Fibroblast of skin of right biceps (primary cell): ENCODE measurements at regions not wholly inside any gene's neighbourhood (a gene's known extent, or its start where the extent isn't known, plus 50 kb on each side); places are given as distances from the start of the nearest gene placed in this dataset.
A peak's percentile ranks its signal among the peaks of the same experiment; 100 is the strongest.

Experiments
- DNase-seq: peaks from one replicate; pipeline ENCODE4 v3.0.0-alpha.2; 2013

DNA sequence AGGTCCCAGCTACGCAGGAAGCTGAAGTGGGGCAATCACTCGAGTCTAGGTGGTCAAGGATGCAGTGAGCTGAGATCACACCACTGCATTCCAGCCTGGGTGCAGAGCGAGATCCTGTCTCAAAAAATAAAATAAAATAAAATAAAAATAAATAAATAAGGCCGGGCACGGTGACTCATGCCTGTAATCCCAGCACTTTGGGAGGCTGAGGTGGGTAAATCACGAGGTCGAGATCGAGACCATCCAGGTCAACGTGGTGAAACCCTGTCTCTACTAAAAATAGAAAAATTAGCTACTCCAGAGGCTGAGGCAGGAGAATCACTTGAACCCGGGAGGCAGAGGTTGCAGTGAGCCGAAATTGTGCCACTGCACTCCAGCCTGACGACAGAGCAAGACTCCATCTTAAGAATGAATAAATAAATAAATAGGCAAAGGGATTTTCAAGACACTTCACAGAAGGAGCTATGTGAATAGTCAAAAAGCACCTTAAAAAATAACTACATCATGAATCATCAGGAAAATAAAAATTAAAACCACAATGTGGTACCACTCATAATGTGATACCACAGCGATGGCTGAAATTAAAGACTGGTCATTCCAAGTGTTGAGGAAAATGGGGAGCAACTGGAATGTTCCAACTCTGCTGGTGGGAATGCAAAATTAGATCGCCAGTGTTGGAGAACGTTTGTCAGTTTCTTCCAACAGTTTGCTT, 92.9 kb upstream of the TBX3 start:
- peak; percentile 79 for DNase-seq

DNA sequence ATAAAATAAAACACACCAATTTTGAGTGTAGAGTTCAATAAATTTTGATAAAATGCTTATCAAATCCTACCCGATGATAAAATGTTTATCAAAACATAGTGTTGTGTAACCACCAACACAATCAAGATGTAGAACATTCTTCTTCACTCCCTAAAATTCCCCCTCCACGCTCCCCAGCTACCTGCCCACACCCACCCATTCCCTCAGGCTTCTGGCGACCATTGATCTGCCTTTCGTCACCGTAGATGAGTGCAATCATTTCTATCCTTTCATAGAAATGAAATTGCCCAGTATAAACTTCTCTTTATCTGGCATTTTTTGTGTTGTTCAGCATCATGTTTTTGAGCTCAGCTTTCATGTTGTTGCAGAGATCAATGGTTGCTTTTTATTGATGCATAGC, 90.7 kb upstream of the TBX3 start:
- no peak for DNase-seq

DNA sequence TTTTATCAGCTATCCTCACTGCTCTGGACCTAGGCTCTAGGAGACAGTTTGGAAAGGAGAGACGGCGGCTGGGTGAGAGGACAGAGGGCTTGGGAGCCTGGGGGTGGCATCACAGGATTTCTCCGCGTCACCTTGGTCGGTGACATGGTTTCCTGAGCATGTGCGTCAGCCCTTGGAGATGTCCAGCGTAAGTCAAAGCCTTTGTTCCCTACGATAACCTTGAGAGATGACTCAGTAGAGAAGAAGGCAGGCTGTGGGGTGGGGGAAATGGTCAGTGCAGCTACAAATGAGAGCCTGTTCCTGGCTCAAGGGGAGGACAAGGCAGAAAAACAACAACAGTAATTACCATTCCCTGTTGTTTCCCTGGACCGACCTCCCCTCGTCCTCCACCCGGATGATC, 90.2 kb upstream of the TBX3 start:
- DNase-seq = no peak

DNA sequence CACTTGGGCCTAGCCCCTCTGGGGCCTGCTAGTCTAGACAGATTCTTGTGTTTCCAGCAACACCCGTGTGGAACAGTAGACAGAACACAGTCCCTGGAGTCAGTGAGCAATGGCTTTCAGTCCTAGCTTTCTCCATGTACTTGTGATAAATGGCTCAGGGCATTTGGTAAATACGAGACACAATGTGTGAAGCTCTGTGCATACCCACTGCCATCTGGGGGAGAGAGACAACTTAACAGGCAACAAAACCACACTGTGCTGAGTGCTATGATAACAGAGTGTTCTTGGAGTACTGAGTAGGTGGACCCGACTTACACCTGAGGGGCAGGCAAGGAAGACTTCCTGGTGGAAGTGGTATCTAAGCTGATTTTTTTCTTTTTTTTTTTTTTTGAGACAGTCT, 86.3 kb upstream of the TBX3 start:
- no peak for DNase-seq

DNA sequence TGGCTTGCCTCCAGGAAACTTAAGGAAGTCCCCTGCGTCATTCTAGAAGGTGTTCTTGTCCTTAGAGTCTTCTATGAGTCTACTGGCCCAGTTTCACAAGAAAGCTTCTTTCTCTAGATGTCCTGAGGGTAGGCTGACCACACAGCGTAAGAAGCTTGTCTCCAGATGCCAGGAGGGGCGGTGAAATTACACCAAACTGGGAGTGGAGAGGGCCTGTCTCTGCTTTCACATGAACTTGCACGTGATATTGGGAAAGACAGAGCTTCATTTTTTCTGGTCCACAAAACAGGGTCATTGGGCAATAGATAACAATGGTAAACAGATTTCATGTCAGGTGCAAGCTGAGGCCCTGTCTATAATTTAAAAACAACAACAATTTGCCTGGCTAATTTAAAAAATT, 85.7 kb upstream of the TBX3 start:
- no peak for DNase-seq

DNA sequence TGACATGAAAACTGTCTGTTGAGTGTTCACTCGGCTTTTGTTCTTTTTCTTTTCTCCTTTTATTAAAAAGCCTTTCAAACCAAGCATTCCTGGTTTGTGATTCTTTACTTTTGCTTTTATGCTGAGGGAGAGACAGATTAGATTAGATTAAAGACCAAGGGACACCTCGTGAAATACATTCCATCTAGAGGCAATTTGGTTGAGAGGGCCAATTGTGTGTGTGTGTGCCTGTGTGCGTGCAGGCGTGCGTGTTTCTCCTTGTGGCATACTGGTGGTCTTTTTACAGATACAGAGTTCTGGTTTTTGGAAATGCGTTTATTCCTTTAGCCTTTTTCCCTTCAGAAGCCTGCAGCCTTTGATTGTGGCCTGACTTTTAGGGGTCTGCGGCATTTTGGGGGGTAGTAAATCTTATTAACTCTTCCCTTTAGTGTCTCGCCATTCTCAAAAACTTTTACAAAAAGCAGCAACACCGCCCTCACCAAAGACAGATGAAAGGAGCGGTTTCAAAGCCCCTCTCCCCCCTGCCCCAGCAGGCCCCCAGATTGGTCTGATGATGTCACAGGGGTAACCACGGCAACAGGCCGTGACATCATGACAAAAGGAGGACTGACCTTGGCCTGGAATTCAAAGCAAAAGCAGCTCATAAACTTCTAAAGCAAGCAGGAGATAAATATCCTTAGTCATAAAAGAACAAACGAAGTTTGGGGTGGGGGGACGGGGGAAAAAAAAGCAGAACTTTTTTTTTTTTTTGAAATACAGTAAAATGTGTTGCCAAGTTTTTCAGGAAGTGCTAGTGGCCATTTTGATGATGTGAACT, 84.1 kb upstream of the TBX3 start:
- peak; percentile 22 for DNase-seq

DNA sequence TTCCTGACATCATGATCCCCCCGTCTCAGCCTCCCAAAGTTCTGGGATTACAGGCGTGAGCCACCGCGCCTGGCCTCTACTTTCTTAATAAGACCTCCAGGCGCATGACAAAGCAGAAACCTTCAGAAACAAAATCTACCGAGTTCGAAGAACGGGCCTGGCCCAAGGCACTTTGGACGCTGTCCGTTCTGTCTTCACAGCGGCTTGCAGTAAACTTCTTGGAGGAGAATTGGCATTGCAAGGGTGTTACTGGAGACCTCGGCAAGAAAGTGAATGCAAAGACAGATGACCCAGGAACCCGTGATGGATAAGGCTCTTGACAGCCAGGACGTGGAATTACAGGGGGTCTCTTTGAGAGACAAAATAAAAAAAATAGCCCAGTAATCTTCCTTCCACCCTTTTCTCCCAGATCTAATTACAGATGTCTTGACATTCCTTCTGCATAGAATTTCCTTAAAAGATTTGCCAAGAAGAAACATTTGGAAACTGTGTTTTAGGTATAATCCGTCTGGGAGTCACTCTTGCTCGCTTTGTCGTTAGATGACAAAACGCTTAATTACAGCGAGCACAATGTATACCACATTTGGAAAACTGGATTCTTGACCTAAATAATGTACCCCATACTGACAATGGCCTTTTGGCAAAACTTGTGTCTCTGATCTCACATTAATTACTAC, 83.2 kb upstream of the TBX3 start:
- DNase-seq = no peak

DNA sequence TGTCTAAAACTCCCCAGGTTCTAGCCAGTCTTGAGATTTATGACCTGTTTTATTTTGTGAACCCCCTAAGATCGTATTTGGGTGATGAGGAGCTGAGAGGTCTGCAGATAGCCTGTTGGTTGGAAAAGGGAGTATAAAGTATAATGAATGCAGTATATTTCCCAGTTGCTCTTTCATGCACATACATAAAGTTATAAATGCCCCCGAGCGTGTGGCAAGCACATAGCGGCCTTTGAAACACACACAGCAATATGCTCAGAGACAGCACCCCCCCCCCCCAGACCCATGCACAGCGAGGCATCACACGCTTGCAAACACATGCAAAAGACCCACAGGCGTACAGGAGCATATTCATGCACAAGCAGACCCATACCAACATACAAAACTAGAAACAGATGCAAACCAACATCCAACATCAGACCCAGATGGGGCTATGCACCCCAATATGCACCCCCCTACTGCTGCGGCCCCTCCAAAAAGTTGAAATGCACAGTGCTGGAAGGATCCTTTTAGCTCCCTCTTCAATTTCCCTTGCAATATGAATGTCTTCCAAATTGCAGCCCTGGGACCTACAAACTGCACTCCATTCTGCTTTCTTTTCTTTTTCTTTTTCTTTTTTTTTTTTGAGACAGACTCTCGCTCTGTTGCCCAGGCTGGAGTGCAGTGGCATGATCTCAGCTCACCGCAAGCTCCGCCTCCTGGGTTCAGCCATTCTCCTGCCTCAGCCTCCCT, 82.2 kb upstream of the TBX3 start:
- no peak for DNase-seq

DNA sequence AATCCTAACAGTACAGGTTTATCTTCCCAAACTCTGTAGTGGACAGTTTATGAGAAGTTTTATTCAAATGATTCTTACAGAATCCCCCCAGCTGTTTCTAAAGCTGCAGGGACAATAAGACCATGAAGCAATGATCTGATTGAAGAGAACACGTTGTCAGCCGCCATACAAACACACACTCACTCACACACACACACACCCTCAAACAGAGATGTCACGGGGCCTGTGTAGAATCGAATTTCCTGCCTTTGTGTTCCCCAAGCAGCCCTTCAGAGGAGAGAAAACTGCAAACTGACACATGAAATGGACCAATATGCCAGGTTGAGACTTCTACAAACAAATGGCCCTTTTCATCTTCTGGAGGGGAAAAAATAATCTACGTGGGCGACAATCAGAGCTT, 80.5 kb upstream of the TBX3 start:
- DNase-seq = no peak

DNA sequence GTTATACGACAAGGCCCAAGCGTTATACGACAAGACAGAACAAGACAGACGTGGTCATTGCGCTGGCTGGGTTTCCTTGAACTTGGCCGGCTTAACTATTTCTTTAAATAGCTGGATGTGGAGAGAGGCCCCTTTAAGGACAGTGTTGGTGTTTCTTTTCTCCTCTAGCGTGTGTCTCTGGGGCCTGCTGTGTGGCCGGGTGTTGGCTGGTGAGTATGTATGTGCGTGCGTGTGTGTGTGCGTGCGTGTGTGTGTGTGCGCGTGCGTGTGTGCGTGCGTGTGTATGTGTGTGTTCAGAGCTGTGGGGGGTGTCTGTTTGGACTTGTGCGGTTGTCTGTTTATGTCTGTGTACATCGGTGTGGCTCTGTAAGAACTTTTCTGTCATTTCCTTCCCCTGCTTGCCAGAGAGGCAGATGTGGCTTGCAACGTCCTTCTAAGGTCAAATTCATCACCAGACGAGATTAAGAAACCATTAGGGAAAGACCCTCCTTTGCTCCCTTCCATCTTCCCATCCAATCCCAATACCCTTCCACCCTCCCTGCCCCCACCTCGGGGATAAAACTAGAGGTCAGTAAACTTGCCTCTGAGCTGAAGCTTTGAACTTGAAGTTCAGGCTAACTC, 78.6 kb upstream of the TBX3 start:
- peak; percentile 62 for DNase-seq

DNA sequence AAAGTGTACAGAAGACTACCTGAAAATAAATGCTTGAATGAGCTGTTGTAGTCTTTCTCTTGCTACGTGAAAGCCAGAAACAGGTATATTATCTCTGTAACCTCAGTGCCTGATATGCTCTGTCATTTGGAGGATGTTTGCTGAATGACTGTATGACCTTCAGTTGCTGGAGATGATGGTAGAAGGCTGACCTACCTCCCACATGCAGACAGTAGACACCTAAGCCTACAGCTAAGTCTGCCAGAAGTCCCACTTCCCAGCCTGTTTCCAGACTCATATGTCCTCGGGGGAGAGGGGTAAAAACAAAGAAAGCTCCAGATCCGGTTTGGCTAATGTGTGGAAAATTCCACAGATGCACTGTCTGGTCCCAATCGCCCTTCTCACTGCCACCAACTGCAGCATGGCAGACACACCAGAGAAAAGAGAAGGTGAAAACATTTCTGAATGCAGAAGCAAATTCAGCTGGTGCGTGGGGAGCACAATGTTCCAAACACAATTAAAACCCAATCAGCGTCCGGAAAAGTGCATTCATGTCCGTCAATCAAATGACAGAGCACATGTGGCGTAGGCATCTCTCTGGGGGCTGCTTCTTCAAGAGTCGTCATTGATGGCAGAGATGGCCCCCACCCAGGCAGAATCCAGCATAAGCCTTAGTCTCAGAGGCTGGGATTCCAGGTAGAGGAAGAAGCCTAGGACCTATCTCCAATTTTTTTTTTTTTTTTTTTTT, 76.3 kb upstream of the TBX3 start:
- no peak for DNase-seq

DNA sequence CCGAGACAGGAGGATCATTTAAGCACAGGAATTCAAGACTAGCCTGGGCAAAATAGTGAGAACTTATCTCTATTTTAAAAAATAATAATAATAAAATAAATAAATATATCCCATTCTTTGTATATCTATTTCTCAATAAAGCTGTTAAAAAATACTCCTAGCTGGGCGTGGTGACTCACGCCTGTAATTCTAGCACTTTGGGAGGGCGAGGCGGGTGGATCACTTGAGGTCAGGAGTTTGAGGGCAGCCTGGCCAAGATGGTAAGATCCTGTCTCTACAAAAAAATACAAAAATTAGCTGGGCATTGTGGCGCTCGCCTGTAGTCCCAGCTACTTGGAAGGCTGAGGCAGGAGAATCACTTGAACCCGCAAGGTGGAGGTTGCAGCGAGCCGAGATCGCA, 75.7 kb upstream of the TBX3 start:
- no peak for DNase-seq

DNA sequence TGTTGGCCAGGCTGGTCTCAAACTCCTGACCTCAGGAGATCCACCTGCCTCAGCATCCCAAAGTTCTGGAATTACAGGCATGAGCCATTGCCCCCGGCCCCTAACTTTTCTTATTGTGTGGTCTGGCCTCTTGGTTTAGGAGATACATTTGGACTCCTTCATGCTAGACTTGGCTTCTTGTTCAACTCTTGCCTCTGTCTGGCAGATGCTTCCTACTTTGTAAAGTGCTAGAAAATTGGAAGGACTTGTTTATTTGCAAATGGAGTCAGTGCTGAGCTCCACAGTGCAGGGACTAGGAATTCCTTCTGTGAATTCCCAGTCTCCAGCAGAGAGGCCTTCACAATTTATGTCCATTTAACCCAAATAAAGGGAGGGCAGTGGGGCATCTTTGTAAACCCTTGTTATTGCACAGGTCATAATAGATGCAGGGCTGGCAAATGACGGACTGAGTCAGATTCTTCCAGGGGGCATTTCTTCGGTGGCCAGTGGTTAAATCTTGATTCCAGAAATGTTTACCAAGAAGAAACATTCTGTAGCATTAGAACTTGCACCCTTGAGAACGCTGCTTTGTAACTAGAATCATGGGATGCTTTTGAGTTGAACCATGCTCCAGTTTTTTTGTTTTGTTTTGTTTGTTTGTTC, 73.8 kb upstream of the TBX3 start:
- no peak for DNase-seq

DNA sequence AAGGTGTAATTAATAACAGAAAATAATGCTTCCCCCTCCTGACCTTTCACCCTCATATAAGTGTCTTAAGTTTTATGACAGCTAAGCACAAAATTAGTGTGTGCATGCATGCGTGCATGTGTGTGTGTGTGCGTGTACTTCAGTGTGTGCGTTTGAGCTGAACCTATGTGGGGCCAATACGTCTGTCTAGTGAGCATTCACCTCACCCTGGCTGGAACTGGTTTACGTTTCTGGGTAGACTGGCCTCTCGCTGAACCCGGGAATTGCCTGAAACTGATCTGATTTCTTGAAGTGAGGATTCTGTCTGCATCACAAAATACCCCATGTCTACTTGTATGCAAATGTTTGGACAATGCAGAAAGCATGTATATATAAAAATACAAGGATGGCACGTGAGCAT, 68.2 kb upstream of the TBX3 start:
- DNase-seq = no peak

DNA sequence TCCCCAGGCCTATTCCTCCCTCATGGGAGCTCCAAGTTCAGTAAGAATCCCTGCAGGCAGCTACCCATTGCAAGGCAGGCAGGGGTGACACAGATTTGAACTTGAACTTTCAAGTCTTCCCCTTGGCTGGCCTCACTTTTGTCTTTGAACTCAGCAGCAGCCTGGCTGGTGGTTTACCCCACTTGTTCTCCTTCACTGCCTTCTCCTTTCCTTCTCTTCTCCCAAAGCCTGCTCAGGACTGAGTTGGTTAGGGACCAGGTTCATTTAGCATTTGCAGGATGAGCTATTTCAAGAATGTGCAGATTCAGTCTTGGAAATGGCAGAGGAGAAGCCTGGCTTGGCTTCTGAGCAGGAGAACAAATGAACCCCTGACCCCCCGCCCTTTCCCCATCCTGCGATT, 67.7 kb upstream of the TBX3 start:
- DNase-seq = no peak

DNA sequence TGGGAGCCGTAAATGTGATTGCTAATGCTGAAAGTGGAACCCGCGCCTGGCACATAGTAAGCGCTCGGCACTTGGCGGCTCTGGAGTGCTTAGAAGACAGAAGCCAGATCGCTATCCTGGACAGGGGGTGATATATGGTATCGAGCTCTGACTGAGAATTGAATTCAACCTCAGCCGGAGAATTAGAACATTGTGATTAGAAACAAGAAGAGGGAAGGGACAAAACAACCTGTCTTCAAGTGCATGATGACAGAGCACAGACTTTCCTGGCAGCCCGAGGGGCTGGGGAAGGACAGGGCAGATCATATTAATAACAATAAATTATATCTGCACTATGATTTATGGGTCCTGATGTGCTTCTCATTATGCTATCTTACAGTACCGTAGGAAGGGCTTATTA, 66.9 kb upstream of the TBX3 start:
- DNase-seq = no peak

DNA sequence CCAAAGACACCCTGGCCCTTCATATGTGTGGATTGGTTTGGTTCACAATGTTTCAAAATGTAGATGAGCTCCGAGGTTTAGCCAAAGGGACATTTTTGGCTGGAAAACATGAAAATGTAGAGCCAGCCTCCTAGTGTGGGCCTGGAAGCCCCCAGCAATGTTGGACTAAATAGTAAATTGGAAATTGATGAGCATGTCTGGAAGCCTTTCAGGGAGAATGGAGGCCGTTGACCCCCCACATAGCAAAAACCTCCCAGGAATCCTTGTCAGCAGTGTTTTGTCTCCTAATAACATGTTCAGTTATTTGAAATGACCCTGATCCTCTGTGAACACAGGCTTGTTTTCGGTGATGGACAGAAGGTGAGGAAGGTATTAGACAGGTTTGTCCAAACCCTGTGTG, 65.1 kb upstream of the TBX3 start:
- DNase-seq = no peak

DNA sequence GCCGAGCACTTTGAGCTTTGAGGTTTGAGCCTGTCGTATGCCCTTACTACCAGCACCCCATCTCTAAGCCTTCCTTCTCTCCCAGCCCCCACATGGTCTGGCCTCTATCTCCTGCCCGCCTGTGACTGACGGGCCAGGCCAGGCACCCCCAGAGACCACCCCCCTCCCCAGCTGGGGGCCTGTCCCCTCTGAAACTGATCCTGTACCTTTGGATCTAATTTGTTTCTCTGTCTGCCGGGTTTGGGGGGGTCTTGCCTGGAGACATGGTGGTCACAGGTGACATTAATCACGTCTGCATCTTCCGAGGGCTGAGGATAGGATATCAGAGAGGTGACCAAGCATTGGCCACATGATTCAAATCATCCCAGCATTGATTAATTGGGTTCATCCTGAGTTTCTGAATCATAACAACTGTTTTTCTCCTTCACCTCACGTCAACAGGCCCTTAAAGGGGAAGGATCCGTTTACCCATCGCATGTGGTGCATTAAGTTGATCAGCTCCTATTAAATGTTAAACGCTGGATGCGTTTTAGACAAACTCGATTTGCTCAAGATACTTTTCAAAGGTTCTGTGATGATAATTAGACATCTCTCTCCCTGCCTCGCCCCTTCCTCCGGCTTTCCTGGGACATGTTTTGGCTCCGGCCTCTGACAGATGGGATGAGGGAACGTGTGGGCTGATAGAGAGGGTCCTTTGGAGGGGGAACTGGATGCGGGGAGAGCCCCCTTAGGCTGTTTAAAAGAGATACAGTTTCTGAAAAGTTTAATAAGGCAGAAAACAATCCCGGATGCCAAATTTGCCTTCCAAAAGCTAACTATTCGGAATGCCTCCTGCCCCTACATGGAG, 63.3 kb upstream of the TBX3 start:
- DNase-seq = peak; percentile 35

DNA sequence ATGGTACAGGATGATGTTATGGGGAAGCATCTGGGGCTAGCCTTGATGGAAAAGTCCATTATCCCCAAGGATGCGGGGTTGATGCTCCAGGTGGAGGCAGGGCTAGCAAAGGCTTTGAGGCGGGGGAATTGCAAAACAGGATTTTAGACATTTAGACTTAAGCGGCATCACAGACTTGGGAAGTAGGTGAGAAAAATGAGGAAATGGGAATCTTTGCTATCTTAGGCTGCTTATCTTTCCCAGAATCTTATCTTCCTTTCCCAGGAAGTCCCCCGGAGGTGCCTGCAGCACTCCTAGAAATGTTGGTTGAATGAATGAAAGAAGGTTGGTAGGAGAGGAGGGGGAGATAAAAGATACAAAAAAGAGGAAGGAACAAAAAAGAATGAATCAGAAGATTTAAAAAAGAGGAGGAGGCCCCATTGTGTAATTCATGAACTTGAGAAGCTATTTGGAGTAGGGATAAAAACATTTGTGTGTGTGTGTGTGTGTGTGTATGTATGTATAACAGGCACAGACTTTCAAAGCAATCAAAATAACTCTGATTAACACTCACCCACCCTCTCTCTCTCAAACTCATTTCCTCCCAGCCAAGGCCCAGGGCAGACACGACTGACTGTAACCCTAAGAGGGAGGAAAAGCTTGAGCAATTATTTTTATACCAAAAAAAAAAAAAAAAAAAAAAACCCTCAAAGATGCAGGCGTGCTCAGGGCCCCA, 62.5 kb upstream of the TBX3 start:
- DNase-seq = peak; percentile 41

DNA sequence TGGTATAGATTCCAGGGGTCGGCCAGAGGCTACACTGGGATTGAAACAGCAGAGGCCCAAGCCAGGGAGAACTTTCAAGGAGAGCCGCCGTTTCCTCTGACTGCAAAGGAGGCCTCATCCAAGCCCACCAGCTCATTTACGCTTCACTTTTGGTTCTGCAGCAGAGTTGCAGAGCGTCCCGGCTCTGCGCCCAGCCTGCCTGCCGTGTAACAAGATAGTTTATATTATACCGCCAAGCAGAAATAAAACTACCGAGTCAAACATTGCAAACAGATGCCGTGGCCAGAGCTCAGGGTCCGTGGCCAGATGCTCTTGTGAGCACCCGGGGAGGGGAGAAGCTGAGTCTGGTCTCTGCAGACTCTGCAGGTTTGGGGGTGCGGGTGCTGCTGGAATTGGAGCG, 60.7 kb upstream of the TBX3 start:
- DNase-seq = peak; percentile 43
